ENCODE measurements at regions not wholly inside any gene's neighbourhood (a gene's known extent, or its start where the extent isn't known, plus 50 kb on each side); places are given as distances from the start of the nearest gene placed in this dataset.

GRCh38 chr2:236824836-236825235, 255.2 kb downstream of the ACKR3 start:
- TF ChIP-seq CTCF (IDR thresholded peaks at IDR 0.05) (no peak), FOXK1 (CRISPR knock-in tag; IDR thresholded peaks at IDR 0.05) (no peak), ATF1 (CRISPR knock-in tag; IDR thresholded peaks at IDR 0.05) (no peak), SMAD3 (CRISPR knock-in tag; IDR thresholded peaks at IDR 0.05; ENCODE audit: borderline replicate concordance) (no peak), ATF2 (CRISPR knock-in tag; IDR thresholded peaks at IDR 0.05; ENCODE audit: borderline replicate concordance, low read depth) (no peak), ZNF263 (CRISPR knock-in tag; IDR thresholded peaks at IDR 0.05; ENCODE audit: low read depth) (no peak), ZNF512 (CRISPR knock-in tag; IDR thresholded peaks at IDR 0.05; ENCODE audit: borderline replicate concordance) (no peak)
